Fibroblast of mammary gland (primary cell): ENCODE measurements at regions not wholly inside any gene's neighbourhood (a gene's known extent, or its start where the extent isn't known, plus 50 kb on each side); places are given as distances from the start of the nearest gene placed in this dataset.

Experiments used
- DNase-seq: peaks from one replicate; pipeline ENCODE4 v3.0.0-alpha.2; 2010; ENCODE audit warnings: low read depth
- H3K4me3 ChIP-seq: 2 replicates; pipeline ENCODE4 v1.5.1; 2011; ENCODE audit warnings: low read depth, mild to moderate bottlenecking, low read length, moderate library complexity; ENCODE audit not compliant: control insufficient read depth
- CTCF ChIP-seq: conservative IDR thresholded peaks from 2 replicates; pipeline ENCODE4 v1.5.1; 2011; ENCODE audit warnings: low read depth, low read length, inconsistent platforms; ENCODE audit not compliant: control insufficient read depth, insufficient read depth

GRCh38 chr1:73092383-73092782 is 810.0 kb upstream of the NEGR1 start:
- DNase-seq, result no peak
- H3K4me3 ChIP-seq, result no peak overlapping the region
- no peak for TF ChIP-seq CTCF

- TF ChIP-seq CTCF, result no peak
- no peak overlapping the region for H3K4me3 ChIP-seq
- DNase-seq, result no peak
Measured at GRCh38 chr1:73066866-73067265, 784.5 kb upstream of the NEGR1 start.

GRCh38 chr1:73065339-73066041 is 783.2 kb upstream of the NEGR1 start:
- no peak overlapping the region for H3K4me3 ChIP-seq
- TF ChIP-seq CTCF, result no peak
- DNase-seq, result no peak

GRCh38 chr1:73056826-73057225 is 774.5 kb upstream of the NEGR1 start:
- no peak overlapping the region for H3K4me3 ChIP-seq
- no peak for DNase-seq
- TF ChIP-seq CTCF, result no peak

- TF ChIP-seq CTCF, result no peak
- no peak overlapping the region for H3K4me3 ChIP-seq
- DNase-seq, result no peak
Measured at GRCh38 chr1:73044241-73045036, 762.1 kb upstream of the NEGR1 start.

GRCh38 chr1:73042403-73042802 is 760.1 kb upstream of the NEGR1 start:
- no peak overlapping the region for H3K4me3 ChIP-seq
- no peak for TF ChIP-seq CTCF
- DNase-seq, result no peak
